Body of pancreas (tissue), 4 donors: ENCODE measurements at regions not wholly inside any gene's neighbourhood (a gene's known extent, or its start where the extent isn't known, plus 50 kb on each side); places are given as distances from the start of the nearest gene placed in this dataset.

ENCODE experiments used
- ATAC-seq: fragments of 150-250 bp; one replicate; pipeline ENCODE4 v1.9.1; 2016
- DNase-seq, 4 donors: peaks; one replicate each; pipeline ENCODE4 v3.0.0-alpha.2; 2019
- H3K27ac ChIP-seq, 4 donors: fragments of 200-600 bp; sonication (generic); 1 replicate in 3 of 4; 2 replicates in 1 of 4; pipeline versions ENCODE4 v1.5.1 to v1.6.1; 2016 to 2019; ENCODE audit warnings: mild to moderate bottlenecking in 1 of 4, mixed read lengths in 1 of 4, moderate library complexity in 1 of 4
- H3K27me3 ChIP-seq, 2 donors: fragments of 200-600 bp; sonication (generic); one replicate each; pipeline ENCODE4 v1.6.0; 2016; ENCODE audit warnings: mild to moderate bottlenecking in 1 of 2
- H3K36me3 ChIP-seq, 2 donors: fragments of 200-600 bp; sonication (generic); replicated peaks in 1 of 2; 2 replicates each; pipeline ENCODE4 v1.5.1; 2016; ENCODE audit warnings: low read depth in 2 of 2; ENCODE audit not compliant: insufficient read depth in 1 of 2
- H3K4me1 ChIP-seq: fragments of 200-600 bp; sonication (generic); one replicate; pipeline ENCODE4 v1.6.0; 2016
- H3K4me3 ChIP-seq, 2 donors: fragments of 200-600 bp; sonication (generic); 1 replicate in 1 of 2; 2 replicates in 1 of 2; pipeline ENCODE4 v1.5.1; 2016 to 2019
- H3K9me3 ChIP-seq, 3 donors: fragments of 200-600 bp; sonication (generic); 1 replicate in 2 of 3; 2 replicates in 1 of 3; pipeline ENCODE4 v1.5.1; 2016
- CTCF ChIP-seq, 7 experiments: fragments of 450-650 bp in 4 of 7; fragments of 200-600 bp in 3 of 7; sonication (generic) in 3 of 7; IDR thresholded peaks; one replicate each; pipeline ENCODE4 v1.5.1; 2016 to 2019; ENCODE audit warnings: antibody characterized with exemption in 7 of 7
- POLR2A ChIP-seq, 3 donors: fragments of 450-650 bp; IDR thresholded peaks; one replicate each; pipeline ENCODE4 v1.6.1; 2016; ENCODE audit warnings: antibody characterized with exemption in 3 of 3, mild to moderate bottlenecking in 2 of 3
- WGBS, 2 donors: methylation state at CpG; one replicate each; pipeline ENCODE4 v1.1.5; 2017; 5-methylcytosine and 5-hydroxymethylcytosine counted together
- intact Hi-C: fragments of 100-400 bp; cut with DNase I; formaldehyde crosslinking; loops from one replicate; pipeline ENCODE4 v1.15.1; 2023

GRCh38 chr22:48591286-48592065 lies 1236.2 kb downstream of the BRD1 start:
- WGBS, 2 donors: 76 to 84% methylated on average over 6 to 28 of the region's 29 CpGs
- Histone ChIP-seq H3K4me1 (no peaks in the 10 kb centered on the region), H3K27ac (no peak overlapping the region), H3K27me3 (no peaks in the 10 kb centered on the region), H3K9me3 (no peaks in the 10 kb centered on the region), H3K36me3 (no peaks in the 10 kb centered on the region), H3K4me3 (no peak overlapping the region)
- intact Hi-C loops: no loop called here
- ATAC-seq (no peak), DNase-seq (no peak)
- TF ChIP-seq POLR2A (IDR thresholded peaks at IDR 0.05) (no peak), CTCF (IDR thresholded peaks at IDR 0.05) (no peak)

GRCh38 chr22:48589901-48590300 lies 1237.8 kb downstream of the BRD1 start:
- WGBS, 2 donors: 73 to 91% methylated on average over 19 of the region's 19 CpGs
- Histone ChIP-seq H3K27me3 (no peaks in the 10 kb centered on the region), H3K27ac (no peak overlapping the region), H3K4me3 (no peak overlapping the region), H3K9me3 (no peaks in the 10 kb centered on the region), H3K4me1 (no peaks in the 10 kb centered on the region), H3K36me3 (no peaks in the 10 kb centered on the region)
- ATAC-seq: no peak
- intact Hi-C loops: loop anchor here (10.0 kb wide), 1 partner anchor 715 kb away; no protein-coding TSS in a partner anchor
- TF ChIP-seq POLR2A (IDR thresholded peaks at IDR 0.05): no peak
- no peak for TF ChIP-seq CTCF (IDR thresholded peaks at IDR 0.05)
- DNase-seq: no peak

GRCh38 chr22:48588878-48589450 lies 1238.7 kb downstream of the BRD1 start:
- H3K4me3 ChIP-seq: no peak overlapping the region
- ATAC-seq (no peak), DNase-seq (no peak)
- H3K9me3 ChIP-seq: no peaks in the 10 kb centered on the region
- WGBS, 2 donors: 52 to 66% methylated on average over 8 to 9 of the region's 9 CpGs
- no peak for TF ChIP-seq CTCF (IDR thresholded peaks at IDR 0.05)
- no peak for TF ChIP-seq POLR2A (IDR thresholded peaks at IDR 0.05)
- H3K36me3 ChIP-seq: no peaks in the 10 kb centered on the region
- intact Hi-C loops: loop anchor here (10.0 kb wide), 1 partner anchor 716 kb away; no protein-coding TSS in a partner anchor
- H3K27me3 ChIP-seq: no peaks in the 10 kb centered on the region
- H3K4me1 ChIP-seq: no peaks in the 10 kb centered on the region
- H3K27ac ChIP-seq: no peak overlapping the region

- Histone ChIP-seq H3K36me3 (no peaks in the 10 kb centered on the region), H3K27me3 (no peaks in the 10 kb centered on the region), H3K4me3 (no peak overlapping the region), H3K9me3 (no peaks in the 10 kb centered on the region), H3K27ac (no peak overlapping the region), H3K4me1 (no peaks in the 10 kb centered on the region)
- TF ChIP-seq POLR2A (IDR thresholded peaks at IDR 0.05): no peak
- no peak for TF ChIP-seq CTCF (IDR thresholded peaks at IDR 0.05)
- no peak for DNase-seq
- 72 to 76% methylated on average over 12 to 23 of the region's 23 CpGs for WGBS, 2 donors
- intact Hi-C loops: loop anchor here (10.0 kb wide), 1 partner anchor 716 kb away; no protein-coding TSS in a partner anchor
- no peak for ATAC-seq
Observed at GRCh38 chr22:48588151-48588877, 1239.4 kb downstream of the BRD1 start.
